NB4 (cell line): ENCODE measurements at regions not wholly inside any gene's neighbourhood (a gene's known extent, or its start where the extent isn't known, plus 50 kb on each side); places are given as distances from the start of the nearest gene placed in this dataset.
"Not testable (repeated sequence)": the region's sequence is repeated elsewhere in the genome, so short reads cannot be mapped to it uniquely, and the experiment has no call there.

ENCODE experiments used
- CTCF ChIP-seq: IDR thresholded peaks from one replicate; pipeline ENCODE4 v1.5.1; 2012; ENCODE audit warnings: low read depth, low read length
- MAX ChIP-seq: IDR thresholded peaks from 2 replicates; pipeline ENCODE4 v1.6.1; 2011; ENCODE audit warnings: low read depth, low read length
- MYC ChIP-seq: IDR thresholded peaks from 2 replicates; pipeline ENCODE4 v1.6.1; 2011; ENCODE audit warnings: low read depth, low read length
- POLR2A ChIP-seq: IDR thresholded peaks from 2 replicates; pipeline ENCODE4 v1.6.1; 2011; ENCODE audit warnings: mild to moderate bottlenecking; ENCODE audit not compliant: insufficient read length; ENCODE audit errors: extremely low read depth

- not testable (repeated sequence) for TF ChIP-seq CTCF, POLR2A, MAX, MYC
Observed at GRCh38 chr1:213545181-213545580, 442.6 kb upstream of the PROX1 start.
